HL-60 (cell line): ENCODE measurements at regions not wholly inside any gene's neighbourhood (a gene's known extent, or its start where the extent isn't known, plus 50 kb on each side); places are given as distances from the start of the nearest gene placed in this dataset.

ENCODE experiments used
- DNase-seq, 2 experiments: peaks; one replicate each; pipeline ENCODE4 v3.0.0-alpha.2; 2010 to 2020; ENCODE audit warnings: low read depth in 1 of 2, low spot score in 1 of 2
- H3K27ac ChIP-seq: fragments of 250-450 bp; sonication (Bioruptor Pico); replicated peaks from 2 replicates; pipeline ENCODE4 v1.5.1; 2020; ENCODE audit warnings: mild to moderate bottlenecking, moderate library complexity
- H3K27me3 ChIP-seq: fragments of 250-450 bp; sonication (Bioruptor Pico); 2 replicates; pipeline ENCODE4 v1.5.1; 2021; ENCODE audit warnings: mild to moderate bottlenecking, moderate library complexity; ENCODE audit not compliant: insufficient read depth, poor library complexity, severe bottlenecking
- H3K4me3 ChIP-seq: replicated peaks from 2 replicates; pipeline ENCODE4 v1.5.1; 2011; ENCODE audit warnings: mild to moderate bottlenecking, control low read depth, low read length; ENCODE audit not compliant: insufficient read depth
- CTCF ChIP-seq: IDR thresholded peaks from one replicate; pipeline ENCODE4 v1.5.1; 2011; ENCODE audit warnings: low read length, control low read depth, inconsistent platforms; ENCODE audit not compliant: insufficient read depth
- GABPA ChIP-seq: IDR thresholded peaks from 2 replicates; pipeline ENCODE4 v1.6.1; 2012; ENCODE audit warnings: low read depth
- POLR2AphosphoS5 ChIP-seq: IDR thresholded peaks from 2 replicates; pipeline ENCODE4 v1.6.1; 2012; ENCODE audit warnings: low read depth
- REST ChIP-seq: IDR thresholded peaks from 2 replicates; pipeline ENCODE4 v1.6.1; 2012; ENCODE audit warnings: low read depth; ENCODE audit not compliant: insufficient replicate concordance
- SPI1 ChIP-seq: IDR thresholded peaks from 2 replicates; pipeline ENCODE4 v1.6.1; 2012; ENCODE audit warnings: low read depth, mild to moderate bottlenecking, borderline replicate concordance

GRCh38 chr11:116224154-116224888 is 548.5 kb downstream of the BUD13 start:
- peak; percentile 65 for TF ChIP-seq CTCF
- TF ChIP-seq SPI1 = no peak
- TF ChIP-seq GABPA = no peak
- no peak for TF ChIP-seq POLR2AphosphoS5
- TF ChIP-seq REST = no peak
- no peak overlapping the region for H3K27ac ChIP-seq
- DNase-seq = peak in 1 of 2 experiments; percentile 18
- no peaks in the 10 kb centered on the region for H3K27me3 ChIP-seq
- H3K4me3 ChIP-seq = no peak overlapping the region

GRCh38 chr11:116221351-116221750 is 551.4 kb downstream of the BUD13 start:
- DNase-seq = no peak
- TF ChIP-seq REST = no peak
- TF ChIP-seq CTCF = no peak
- TF ChIP-seq GABPA = no peak
- no peak for TF ChIP-seq POLR2AphosphoS5
- TF ChIP-seq SPI1 = no peak
- Histone ChIP-seq H3K27me3 (no peaks in the 10 kb centered on the region), H3K4me3 (no peak overlapping the region), H3K27ac (no peak overlapping the region)

GRCh38 chr11:116219171-116219635 is 553.6 kb downstream of the BUD13 start:
- H3K27me3 ChIP-seq = no peaks in the 10 kb centered on the region
- no peak for DNase-seq
- TF ChIP-seq REST (no peak), POLR2AphosphoS5 (no peak), SPI1 (no peak), GABPA (no peak), CTCF (no peak)
- H3K4me3 ChIP-seq = no peak overlapping the region
- H3K27ac ChIP-seq = no peak overlapping the region
